GM23338 (cell line): ENCODE measurements at regions not wholly inside any gene's neighbourhood (a gene's known extent, or its start where the extent isn't known, plus 50 kb on each side); places are given as distances from the start of the nearest gene placed in this dataset.
A peak's percentile ranks its signal among the peaks of the same experiment; 100 is the strongest.

ENCODE experiments used
- ATAC-seq: fragments of 200-7000 bp; cut with Tn5 transposase; 3 replicates; pipeline ENCODE4 v1.9.1; 2020
- DNase-seq: peaks from one replicate; pipeline ENCODE4 v3.0.0-alpha.2; 2015; ENCODE audit warnings: low spot score
- H2AFZ ChIP-seq: fragments of 200-600 bp; sonication (generic); 2 replicates; pipeline ENCODE4 v1.8.0; 2016; ENCODE audit warnings: antibody characterized with exemption, mild to moderate bottlenecking, moderate library complexity
- H3F3A ChIP-seq: fragments of 200-600 bp; sonication (generic); replicated peaks from 2 replicates; pipeline ENCODE4 v1.8.0; 2017; ENCODE audit warnings: antibody characterized with exemption, mixed run types, low read depth
- H3K27ac ChIP-seq: fragments of 200-600 bp; sonication (generic); 2 replicates; pipeline ENCODE4 v1.6.1; 2016; ENCODE audit warnings: low read depth
- H3K27me3 ChIP-seq: fragments of 200-600 bp; sonication (generic); 2 replicates; pipeline ENCODE4 v1.8.0; 2016; ENCODE audit warnings: mild to moderate bottlenecking, mixed run types, moderate library complexity; ENCODE audit not compliant: insufficient read depth
- H3K36me3 ChIP-seq: fragments of 200-600 bp; sonication (generic); 2 replicates; pipeline ENCODE4 v1.8.0; 2016; ENCODE audit warnings: mild to moderate bottlenecking; ENCODE audit not compliant: insufficient read depth
- H3K4me1 ChIP-seq: fragments of 200-600 bp; sonication (generic); 2 replicates; pipeline ENCODE4 v1.8.0; 2016; ENCODE audit warnings: mild to moderate bottlenecking, moderate library complexity; ENCODE audit not compliant: insufficient read depth
- H3K4me2 ChIP-seq: fragments of 200-600 bp; sonication (generic); 2 replicates; pipeline ENCODE4 v1.7.1; 2017; ENCODE audit warnings: mixed run types
- H3K4me3 ChIP-seq: fragments of 200-600 bp; sonication (generic); 2 replicates; pipeline ENCODE4 v1.6.1; 2016; ENCODE audit warnings: mixed run types
- H3K79me2 ChIP-seq: fragments of 200-600 bp; sonication (generic); replicated peaks from 2 replicates; pipeline ENCODE4 v1.8.0; 2017; ENCODE audit warnings: mild to moderate bottlenecking; ENCODE audit not compliant: insufficient read depth
- H3K9me2 ChIP-seq: fragments of 200-600 bp; sonication (generic); 2 replicates; pipeline ENCODE4 v1.8.0; 2017; ENCODE audit not compliant: insufficient read depth
- H4K20me1 ChIP-seq: fragments of 200-600 bp; sonication (generic); replicated peaks from 2 replicates; pipeline ENCODE4 v1.8.0; 2017; ENCODE audit warnings: mild to moderate bottlenecking; ENCODE audit not compliant: insufficient read depth
- H3K27ac Mint-ChIP-seq: 2 replicates; pipeline ENCODE4 v1.8.0; 2020; ENCODE audit warnings: inconsistent platforms, mild to moderate bottlenecking, moderate library complexity, mixed read lengths
- H3K27me3 Mint-ChIP-seq: 3 replicates; pipeline ENCODE4 v1.8.0; 2022; ENCODE audit warnings: low read depth, mild to moderate bottlenecking, moderate library complexity, mixed read lengths, inconsistent platforms; ENCODE audit not compliant: insufficient read depth, poor library complexity
- H3K36me3 Mint-ChIP-seq: 3 replicates; pipeline ENCODE4 v1.8.0; 2021; ENCODE audit warnings: low read depth, mild to moderate bottlenecking, inconsistent platforms, moderate library complexity, mixed read lengths
- H3K4me1 Mint-ChIP-seq: 3 replicates; pipeline ENCODE4 v1.8.0; 2020; ENCODE audit warnings: mild to moderate bottlenecking, inconsistent platforms, mixed read lengths
- H3K4me3 Mint-ChIP-seq: 3 replicates; pipeline ENCODE4 v1.8.0; 2021; ENCODE audit warnings: moderate library complexity, mild to moderate bottlenecking, inconsistent platforms, mixed read lengths
- H3K9me3 Mint-ChIP-seq: 3 replicates; pipeline ENCODE4 v1.8.0; 2020; ENCODE audit warnings: moderate library complexity, mild to moderate bottlenecking, inconsistent platforms, mixed read lengths
- CREB1 ChIP-seq: fragments of 250-450 bp; sonication (Bioruptor Pico); IDR thresholded peaks from 2 replicates; pipeline ENCODE4 v1.5.0; 2020; ENCODE audit warnings: low read depth, mild to moderate bottlenecking, moderate library complexity
- CTCF ChIP-seq, 2 experiments: fragments of 200-600 bp in 1 of 2; sonication (generic) in 1 of 2; conservative IDR thresholded peaks; 2 replicates each; pipeline versions ENCODE4 v1.5.1 to v1.6.1; 2016 to 2017; ENCODE audit warnings: antibody characterized with exemption in 2 of 2, low read depth in 2 of 2, mild to moderate bottlenecking in 2 of 2, moderate library complexity in 1 of 2
- ETS1 ChIP-seq: IDR thresholded peaks from 2 replicates; pipeline ENCODE4 v1.6.1; 2016; ENCODE audit warnings: antibody characterized with exemption
- EZH2 ChIP-seq: fragments of 200-600 bp; sonication (generic); IDR thresholded peaks from one replicate; pipeline ENCODE4 v1.8.0; 2017; ENCODE audit warnings: antibody characterized with exemption, mild to moderate bottlenecking, low read depth; ENCODE audit not compliant: unreplicated experiment
- EZH2phosphoT487 ChIP-seq: fragments of 200-600 bp; sonication (generic); IDR thresholded peaks from one replicate; pipeline ENCODE4 v1.8.1; 2018; ENCODE audit warnings: antibody characterized with exemption; ENCODE audit not compliant: unreplicated experiment
- JUNB ChIP-seq: IDR thresholded peaks from one replicate; pipeline ENCODE4 v1.6.1; 2016; ENCODE audit warnings: antibody characterized with exemption; ENCODE audit not compliant: unreplicated experiment
- NANOG ChIP-seq: IDR thresholded peaks from 2 replicates; pipeline ENCODE4 v1.6.1; 2016; ENCODE audit warnings: antibody characterized with exemption, borderline replicate concordance
- POLR2AphosphoS5 ChIP-seq: IDR thresholded peaks from 2 replicates; pipeline ENCODE4 v1.6.1; 2016; ENCODE audit warnings: antibody characterized with exemption, low read depth
- REST ChIP-seq: IDR thresholded peaks from one replicate; pipeline ENCODE4 v1.6.1; 2018; ENCODE audit warnings: antibody characterized with exemption; ENCODE audit not compliant: unreplicated experiment
- STAT1 ChIP-seq: IDR thresholded peaks from one replicate; pipeline ENCODE4 v1.6.1; 2016; ENCODE audit warnings: antibody characterized with exemption; ENCODE audit not compliant: unreplicated experiment
- ZNF114 ChIP-seq: fragments of 250-450 bp; sonication (Bioruptor Pico); IDR thresholded peaks from 2 replicates; pipeline ENCODE4 v1.5.0; 2020; ENCODE audit warnings: mild to moderate bottlenecking, moderate library complexity
- ZNF331 ChIP-seq: fragments of 250-450 bp; sonication (Bioruptor Pico); IDR thresholded peaks from 2 replicates; pipeline ENCODE4 v1.5.0; 2020; ENCODE audit warnings: low read depth, mild to moderate bottlenecking, moderate library complexity
- ZNF462 ChIP-seq: fragments of 250-450 bp; sonication (Bioruptor Pico); IDR thresholded peaks from 2 replicates; pipeline ENCODE4 v1.5.0; 2020; ENCODE audit warnings: mild to moderate bottlenecking, moderate library complexity

GRCh38 chr1:59237900-59238299, 59.0 kb upstream of the FGGY start:
- peaks cover 32% of the 10 kb centered on the region for H3K4me1 Mint-ChIP-seq
- Histone ChIP-seq H4K20me1 (no peaks in the 10 kb centered on the region), H3K79me2 (no peaks in the 10 kb centered on the region), H2AFZ (no peak overlapping the region), H3K4me1 (peaks cover 7% of the 10 kb centered on the region), H3K4me2 (no peak overlapping the region), H3K27me3 (no peaks in the 10 kb centered on the region), H3K27ac (no peak overlapping the region), H3K36me3 (no peaks in the 10 kb centered on the region), H3K9me2 (no peaks in the 10 kb centered on the region; the same call in 1 of the 2 replicates), H3K4me3 (no peak overlapping the region), H3F3A (no peaks in the 10 kb centered on the region)
- DNase-seq (peak; percentile 6), ATAC-seq (no peak)
- H3K4me3 Mint-ChIP-seq: no peak overlapping the region
- peak overlapping the region; percentile 1; the same call in 1 of the 2 replicates for H3K27ac Mint-ChIP-seq
- no peaks in the 10 kb centered on the region for H3K27me3 Mint-ChIP-seq
- no peaks in the 10 kb centered on the region for H3K9me3 Mint-ChIP-seq
- H3K36me3 Mint-ChIP-seq: no peaks in the 10 kb centered on the region
- TF ChIP-seq ZNF331 (CRISPR knock-in tag): no peak
- TF ChIP-seq CREB1 (CRISPR knock-in tag): no peak
- TF ChIP-seq ZNF462 (CRISPR knock-in tag): no peak
- no peak for TF ChIP-seq NANOG
- no peak for TF ChIP-seq ZNF114 (CRISPR knock-in tag)
- TF ChIP-seq EZH2phosphoT487: no peak
- no peak for TF ChIP-seq EZH2
- TF ChIP-seq REST: no peak
- no peak for TF ChIP-seq CTCF (conservative IDR thresholded peaks at IDR 0.05; ENCODE audit: low read depth in 2 of 2)
- no peak for TF ChIP-seq JUNB
- no peak for TF ChIP-seq ETS1
- TF ChIP-seq STAT1: no peak
- no peak for TF ChIP-seq POLR2AphosphoS5
